ENCODE measurements at regions not wholly inside any gene's neighbourhood (a gene's known extent, or its start where the extent isn't known, plus 50 kb on each side); places are given as distances from the start of the nearest gene placed in this dataset.

GRCh38 chr18:28684746-28685355 is 507.9 kb upstream of the CDH2 start:
- Mint-ChIP-seq H3K9me3 (no peaks in the 10 kb centered on the region), H3K4me1 (ENCODE audit: low read depth) (peaks cover 27% of the 10 kb centered on the region), H3K36me3 (ENCODE audit: low read depth) (no peaks in the 10 kb centered on the region), H3K27me3 (ENCODE audit: insufficient read depth) (no peaks in the 10 kb centered on the region), H3K27ac (peak overlapping the region; percentile 3; the same call in 1 of the 2 replicates), H3K4me3 (0 out of 2 replicates have a peak overlapping the region, but pooled peaks have one; percentile 0)
- TF ChIP-seq CTCF (IDR thresholded peaks at IDR 0.05): no peak
- peak; percentile 44 for DNase-seq

- H3K27ac Mint-ChIP-seq: no peak overlapping the region
- H3K27me3 Mint-ChIP-seq (ENCODE audit: insufficient read depth): no peaks in the 10 kb centered on the region
- H3K9me3 Mint-ChIP-seq: no peaks in the 10 kb centered on the region
- peaks cover 21% of the 10 kb centered on the region for H3K4me1 Mint-ChIP-seq (ENCODE audit: low read depth)
- DNase-seq: no peak
- no peak overlapping the region for H3K4me3 Mint-ChIP-seq
- H3K36me3 Mint-ChIP-seq (ENCODE audit: low read depth): no peaks in the 10 kb centered on the region
- TF ChIP-seq CTCF (IDR thresholded peaks at IDR 0.05): no peak
These were observed 506.0 kb upstream of the CDH2 start for GRCh38 chr18:28682912-28683311.

- Mint-ChIP-seq H3K4me3 (peak overlapping the region; percentile 33; the same call in 1 of the 2 replicates), H3K36me3 (ENCODE audit: low read depth) (no peaks in the 10 kb centered on the region), H3K9me3 (no peaks in the 10 kb centered on the region), H3K4me1 (ENCODE audit: low read depth) (peaks cover 41% of the 10 kb centered on the region), H3K27ac (no peak overlapping the region), H3K27me3 (ENCODE audit: insufficient read depth) (peaks cover 1% of the 10 kb centered on the region; the same call in 1 of the 2 replicates)
- TF ChIP-seq CTCF (IDR thresholded peaks at IDR 0.05): no peak
- no peak for DNase-seq
These were observed 492.2 kb upstream of the CDH2 start for GRCh38 chr18:28669165-28669564.

GRCh38 chr18:28666216-28666615 is 489.3 kb upstream of the CDH2 start:
- Mint-ChIP-seq H3K4me3 (no peak overlapping the region), H3K27ac (no peak overlapping the region), H3K36me3 (ENCODE audit: low read depth) (no peaks in the 10 kb centered on the region), H3K4me1 (ENCODE audit: low read depth) (peaks cover 40% of the 10 kb centered on the region), H3K9me3 (no peaks in the 10 kb centered on the region), H3K27me3 (ENCODE audit: insufficient read depth) (no peaks in the 10 kb centered on the region; the same call in 1 of the 2 replicates)
- no peak for DNase-seq
- no peak for TF ChIP-seq CTCF (IDR thresholded peaks at IDR 0.05)

GRCh38 chr18:28657961-28658360 is 481.0 kb upstream of the CDH2 start:
- peak; percentile 44 for DNase-seq
- Mint-ChIP-seq H3K27me3 (ENCODE audit: insufficient read depth) (no peaks in the 10 kb centered on the region; the same call in 1 of the 2 replicates), H3K27ac (no peak overlapping the region), H3K4me1 (ENCODE audit: low read depth) (peaks cover 27% of the 10 kb centered on the region), H3K9me3 (no peaks in the 10 kb centered on the region), H3K36me3 (ENCODE audit: low read depth) (0 out of 2 replicates have a peak, but pooled peaks cover 2% of the 10 kb centered on the region), H3K4me3 (no peak overlapping the region; the same call in 1 of the 2 replicates)
- TF ChIP-seq CTCF (IDR thresholded peaks at IDR 0.05): no peak

All from HFFc6 (cell line).